NCI-H1436 (cell line): ENCODE measurements at regions not wholly inside any gene's neighbourhood (a gene's known extent, or its start where the extent isn't known, plus 50 kb on each side); places are given as distances from the start of the nearest gene placed in this dataset.
"Not testable (repeated sequence)": the region's sequence is repeated elsewhere in the genome, so short reads cannot be mapped to it uniquely, and the experiment has no call there.

Source experiments
- DNase-seq: peaks from one replicate; lab custom pipeline; 2025; lab: John Stamatoyannopoulos, UW

- no peak for DNase-seq
These were observed 173.6 kb upstream of the PROK2 start for GRCh38 chr3:71958533-71958932.

- no peak for DNase-seq
These were observed 171.8 kb upstream of the PROK2 start for GRCh38 chr3:71956716-71957115.

- no peak for DNase-seq
These were observed 171.1 kb upstream of the PROK2 start for GRCh38 chr3:71956069-71956340.

- peak; percentile 42 for DNase-seq
These were observed 170.5 kb upstream of the PROK2 start for GRCh38 chr3:71955240-71956068.

GRCh38 chr3:71951842-71952241 is 166.9 kb upstream of the PROK2 start:
- no peak for DNase-seq

- no peak for DNase-seq
These were observed 166.4 kb upstream of the PROK2 start for GRCh38 chr3:71951361-71951760.

- no peak for DNase-seq
These were observed 164.5 kb upstream of the PROK2 start for GRCh38 chr3:71949442-71949841.

GRCh38 chr3:71944482-71945065 is 159.6 kb upstream of the PROK2 start:
- DNase-seq: peak; percentile 79

GRCh38 chr3:71942432-71943187 is 157.7 kb upstream of the PROK2 start:
- DNase-seq: no peak

- DNase-seq: no peak
These were observed 155.5 kb upstream of the PROK2 start for GRCh38 chr3:71940486-71940885.

GRCh38 chr3:71938081-71938480 is 153.1 kb upstream of the PROK2 start:
- not testable (repeated sequence) for DNase-seq

- DNase-seq: no peak
These were observed 151.7 kb upstream of the PROK2 start for GRCh38 chr3:71936681-71937080.

GRCh38 chr3:71934520-71935270 is 149.7 kb upstream of the PROK2 start:
- DNase-seq: no peak

- no peak for DNase-seq
These were observed 147.0 kb upstream of the PROK2 start for GRCh38 chr3:71931922-71932321.

GRCh38 chr3:71930056-71930991 is 145.4 kb upstream of the PROK2 start:
- DNase-seq: peak; percentile 12

GRCh38 chr3:71928212-71928611 is 143.3 kb upstream of the PROK2 start:
- DNase-seq: no peak

GRCh38 chr3:71927505-71928066 is 142.6 kb upstream of the PROK2 start:
- no peak for DNase-seq

- peak; percentile 32 for DNase-seq
These were observed 141.7 kb upstream of the PROK2 start for GRCh38 chr3:71926616-71927015.

GRCh38 chr3:71926262-71926600 is 141.3 kb upstream of the PROK2 start:
- peak; percentile 59 for DNase-seq

- DNase-seq: not testable (repeated sequence)
These were observed 140.7 kb upstream of the PROK2 start for GRCh38 chr3:71925511-71926261.
